CD4-positive, alpha-beta T cell treated with Interleukin-15 for 1 hour (primary cell): ENCODE measurements at regions not wholly inside any gene's neighbourhood (a gene's known extent, or its start where the extent isn't known, plus 50 kb on each side); places are given as distances from the start of the nearest gene placed in this dataset.
"Not testable (repeated sequence)": the region's sequence is repeated elsewhere in the genome, so short reads cannot be mapped to it uniquely, and the experiment has no call there.

ENCODE experiments used
- DNase-seq: peaks from one replicate; pipeline ENCODE4 v3.0.0-alpha.2; 2020

DNA sequence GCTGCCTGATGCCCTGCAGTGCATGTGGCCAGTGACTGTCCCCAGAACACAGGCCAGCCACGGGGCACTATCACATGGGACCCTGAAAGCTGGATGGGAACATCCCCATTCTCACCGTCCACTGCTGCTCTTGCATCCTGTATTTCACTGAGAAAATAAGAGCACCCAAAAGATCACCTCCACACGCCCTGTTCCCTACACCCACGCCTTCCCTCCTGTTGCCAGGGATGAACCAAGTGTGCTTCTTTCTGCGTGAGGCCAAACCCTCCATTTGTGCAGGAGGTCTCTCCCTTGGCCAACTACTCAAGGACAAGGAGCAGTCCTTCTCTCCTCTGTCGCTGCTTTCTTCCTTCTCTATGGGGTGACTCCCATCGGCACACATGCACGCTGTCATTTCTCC lies 118.3 kb downstream of the LRRC37A3 start:
- not testable (repeated sequence) for DNase-seq

GRCh38 chr17:64800361-64800895 lies 118.8 kb downstream of the LRRC37A3 start:
- DNase-seq, result not testable (repeated sequence)

- not testable (repeated sequence) for DNase-seq
Measured at GRCh38 chr17:64799543-64800188, 119.6 kb downstream of the LRRC37A3 start.

GRCh38 chr17:64798961-64799360 lies 120.3 kb downstream of the LRRC37A3 start:
- not testable (repeated sequence) for DNase-seq

DNA sequence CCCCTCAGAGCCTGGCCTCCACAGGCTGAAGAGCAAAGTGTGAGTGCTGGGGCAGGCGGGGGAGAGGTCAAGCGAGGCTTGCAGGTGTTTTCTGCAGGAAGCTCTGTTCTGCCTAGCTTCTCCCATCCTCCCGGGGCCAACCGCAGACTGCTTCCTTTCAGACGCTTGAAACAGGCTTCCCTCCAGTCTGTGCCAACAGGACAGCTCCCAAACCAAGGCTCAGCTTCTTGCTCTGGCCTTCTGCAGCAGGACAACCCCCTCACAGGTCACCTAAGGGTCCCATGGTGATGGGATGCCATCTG lies 120.8 kb downstream of the LRRC37A3 start:
- DNase-seq, result not testable (repeated sequence)

DNA sequence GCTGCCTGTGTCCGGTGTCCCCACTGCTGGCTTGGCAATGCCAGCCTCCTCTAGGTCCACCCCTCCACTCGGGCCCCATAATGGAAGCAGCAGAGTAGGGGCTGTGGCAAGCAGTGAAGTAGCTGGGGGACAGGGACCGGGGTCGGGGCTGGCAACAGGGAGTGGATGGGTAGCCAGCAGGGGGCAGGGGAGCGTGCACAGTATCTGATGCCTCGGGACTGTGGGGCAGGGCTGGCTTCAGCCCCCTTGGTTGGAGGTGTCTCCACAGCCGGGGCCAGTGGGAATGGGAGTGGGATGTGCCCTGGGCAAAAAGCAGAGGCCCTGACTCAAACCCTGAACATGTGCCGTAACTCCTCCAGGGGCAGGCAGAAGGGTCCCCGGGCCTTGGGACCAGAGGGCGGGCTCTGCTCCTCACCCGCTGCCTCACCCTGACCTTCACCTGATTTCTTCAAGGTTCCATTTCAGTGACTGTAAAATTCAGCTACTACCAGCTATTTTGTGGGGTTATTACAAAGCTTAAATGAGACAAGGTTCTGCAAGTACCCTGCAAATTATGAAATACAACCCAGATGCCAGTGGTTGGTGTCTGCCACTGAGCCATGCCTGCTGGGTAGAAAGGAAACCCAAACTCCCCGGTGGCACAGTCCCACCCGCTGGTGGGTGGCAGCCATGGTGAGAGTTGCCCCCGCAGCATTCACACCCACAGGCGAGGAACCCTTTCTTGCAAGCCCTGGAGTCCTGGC lies 121.4 kb downstream of the LRRC37A3 start:
- DNase-seq, result not testable (repeated sequence)

DNA sequence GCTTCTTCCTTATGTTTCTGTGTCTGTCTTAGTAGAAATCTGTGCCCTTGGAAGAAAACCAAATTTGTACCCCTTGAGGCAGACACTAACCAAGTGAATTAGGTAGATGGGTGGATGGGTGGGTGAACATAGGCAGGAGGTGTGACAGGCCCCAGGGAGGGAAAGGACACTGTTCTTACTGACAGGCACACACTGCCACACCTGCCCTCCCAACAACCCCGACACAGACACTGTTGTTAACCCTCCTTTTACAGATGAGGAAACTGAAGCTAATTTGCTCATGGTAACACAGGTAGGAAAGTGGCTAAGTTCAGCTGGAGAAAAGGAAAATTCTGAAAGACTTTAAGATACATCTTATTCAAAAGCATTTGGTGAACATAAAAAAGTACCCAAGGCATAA lies 123.9 kb downstream of the LRRC37A3 start:
- DNase-seq, result not testable (repeated sequence)

GRCh38 chr17:64794548-64795274 lies 124.6 kb downstream of the LRRC37A3 start:
- DNase-seq, result not testable (repeated sequence)

DNA sequence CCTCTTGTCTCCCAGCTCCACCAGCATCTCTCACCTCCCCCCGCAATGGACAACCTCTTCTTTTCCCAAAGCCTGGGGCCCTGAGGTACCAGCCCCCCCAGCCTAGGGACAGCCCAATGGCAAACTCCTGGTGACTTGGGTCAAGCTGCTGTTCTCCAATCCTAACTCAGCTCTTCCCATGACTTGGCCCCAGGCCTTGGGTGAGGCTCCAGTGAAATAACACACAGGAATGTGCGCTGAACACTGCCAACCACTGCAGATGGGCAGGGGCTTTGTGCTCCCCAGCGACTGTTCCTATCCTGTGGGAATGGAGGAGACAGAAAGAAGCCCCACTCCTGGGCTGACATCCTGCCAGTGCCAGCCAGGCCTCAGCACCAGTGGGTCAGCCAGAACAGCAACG lies 125.2 kb downstream of the LRRC37A3 start:
- DNase-seq, result not testable (repeated sequence)

DNA sequence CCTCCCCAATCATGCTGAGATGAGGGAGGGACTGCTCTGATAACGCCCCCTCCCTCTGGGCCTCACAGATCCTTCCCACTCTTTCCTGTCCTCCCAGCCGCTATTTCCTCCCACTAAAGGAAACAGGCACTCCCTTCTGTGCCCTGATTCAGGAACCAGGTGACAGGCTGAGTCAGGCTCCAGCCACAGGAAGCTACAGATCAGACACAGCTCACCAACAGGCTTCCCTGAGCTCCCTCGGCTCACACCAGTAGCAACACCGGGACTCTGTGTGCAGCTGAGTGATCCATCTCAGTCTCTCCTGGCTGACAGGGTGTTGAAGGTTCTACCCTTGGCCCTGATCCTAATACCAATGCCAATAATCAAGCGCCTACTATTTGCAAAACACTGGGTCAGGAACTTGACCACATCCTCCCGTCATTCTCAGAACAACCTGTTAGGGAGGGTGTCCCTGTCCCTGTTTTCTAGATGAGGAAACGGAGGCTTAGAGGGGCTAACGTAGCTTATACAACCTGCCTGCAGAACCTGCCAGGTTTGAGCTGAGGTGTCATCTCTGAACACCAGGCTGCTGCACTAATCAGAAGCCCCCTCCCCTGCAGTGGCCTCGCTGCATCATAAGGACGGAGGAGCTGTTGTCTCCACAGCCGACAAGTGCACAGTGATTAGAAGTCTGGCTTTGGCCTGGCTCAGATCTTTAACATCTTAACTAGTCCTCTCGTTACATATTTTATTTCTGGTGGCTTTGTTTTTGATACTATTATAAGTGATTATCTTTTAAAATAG lies 126.3 kb downstream of the LRRC37A3 start:
- DNase-seq, result peak; percentile 43

GRCh38 chr17:64792276-64792675 lies 127.0 kb downstream of the LRRC37A3 start:
- DNase-seq, result not testable (repeated sequence)

GRCh38 chr17:64791691-64792090 lies 127.6 kb downstream of the LRRC37A3 start:
- DNase-seq, result not testable (repeated sequence)

DNA sequence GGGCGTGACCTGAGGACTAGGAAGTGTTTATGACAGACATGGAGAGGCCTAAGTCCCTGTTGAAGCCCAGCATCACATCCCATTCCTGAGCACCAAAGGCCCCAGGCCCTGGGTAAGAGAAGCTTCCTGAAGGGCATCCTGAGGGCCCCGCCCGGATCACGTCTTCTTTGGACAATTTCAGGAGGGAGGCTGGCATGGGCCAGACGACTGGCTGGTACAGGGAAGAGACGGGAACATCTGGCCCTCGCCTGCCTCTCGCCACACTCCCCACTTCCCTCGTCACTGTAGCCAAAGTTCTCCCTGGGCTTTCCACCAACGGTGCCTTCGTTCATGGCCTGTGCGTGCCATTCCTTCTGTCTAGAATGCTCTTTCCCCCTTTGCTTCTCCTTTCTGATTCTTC lies 128.1 kb downstream of the LRRC37A3 start:
- not testable (repeated sequence) for DNase-seq

GRCh38 chr17:64790690-64791089 lies 128.6 kb upstream of the SMURF2 start:
- DNase-seq, result not testable (repeated sequence)

DNA sequence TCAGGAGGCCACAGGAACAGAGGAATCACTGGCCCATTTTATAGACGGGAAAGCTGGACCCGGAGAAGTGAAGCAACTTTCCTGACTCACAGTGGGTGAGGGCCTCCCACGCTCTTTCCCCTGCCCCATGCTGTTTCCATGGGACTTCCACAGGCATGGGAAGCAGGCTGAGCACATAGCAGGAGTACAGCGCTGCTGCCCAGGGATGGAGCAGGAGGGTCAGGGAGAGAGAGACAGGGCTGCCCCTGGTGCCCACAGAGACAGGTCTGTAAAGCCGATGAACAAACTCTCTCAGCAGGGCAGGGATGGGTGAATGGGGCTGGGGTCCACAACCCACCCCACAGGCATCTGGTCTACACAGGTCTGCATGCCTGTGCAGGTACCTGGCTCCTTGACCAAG lies 128.1 kb upstream of the SMURF2 start:
- not testable (repeated sequence) for DNase-seq

- DNase-seq, result not testable (repeated sequence)
Measured at GRCh38 chr17:64789061-64789445, 126.9 kb upstream of the SMURF2 start.

GRCh38 chr17:64788286-64789060 lies 126.4 kb upstream of the SMURF2 start:
- no peak for DNase-seq

DNA sequence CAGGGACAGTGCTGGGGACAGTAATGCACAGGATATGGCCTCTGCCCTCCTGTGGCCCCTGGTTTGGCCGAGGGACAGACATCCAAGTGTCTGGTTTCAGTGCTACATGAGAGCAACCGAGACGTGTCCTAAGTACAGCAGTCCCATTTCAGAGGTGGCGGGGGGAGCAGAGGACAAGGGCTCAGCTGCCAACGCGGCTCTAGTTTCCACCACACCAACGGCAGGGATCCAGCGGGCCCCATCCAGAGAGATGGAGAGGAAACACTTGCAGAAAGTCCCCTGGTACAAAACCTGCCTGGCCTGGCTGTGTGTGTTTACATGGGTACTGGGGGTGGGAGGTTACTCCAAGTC lies 125.8 kb upstream of the SMURF2 start:
- DNase-seq, result no peak

- DNase-seq, result no peak
Measured at GRCh38 chr17:64787255-64787920, 125.3 kb upstream of the SMURF2 start.

DNA sequence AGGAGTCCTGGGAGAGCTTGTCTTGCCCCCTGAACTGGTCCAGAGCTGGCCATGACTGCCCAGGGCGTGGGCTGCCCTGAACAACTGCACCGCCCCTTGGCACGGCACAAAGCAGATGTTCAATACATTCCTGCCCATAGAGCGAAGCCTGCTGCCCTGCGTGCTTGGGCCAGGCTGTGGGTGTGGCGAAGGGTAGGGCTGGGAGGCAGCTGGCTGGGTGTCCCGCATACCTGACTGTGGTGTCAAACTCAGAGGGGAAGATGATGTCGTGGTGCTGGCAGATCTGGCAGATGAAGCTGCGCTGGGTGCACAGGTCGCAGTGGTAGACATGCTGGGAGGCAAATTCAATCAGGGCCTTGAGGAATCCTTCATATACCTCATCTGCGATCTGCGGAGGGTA lies 124.2 kb upstream of the SMURF2 start:
- no peak for DNase-seq

- no peak for DNase-seq
Measured at GRCh38 chr17:64785011-64785421, 122.9 kb upstream of the SMURF2 start.
